ENCODE measurements at regions not wholly inside any gene's neighbourhood (a gene's known extent, or its start where the extent isn't known, plus 50 kb on each side); places are given as distances from the start of the nearest gene placed in this dataset.

DNA sequence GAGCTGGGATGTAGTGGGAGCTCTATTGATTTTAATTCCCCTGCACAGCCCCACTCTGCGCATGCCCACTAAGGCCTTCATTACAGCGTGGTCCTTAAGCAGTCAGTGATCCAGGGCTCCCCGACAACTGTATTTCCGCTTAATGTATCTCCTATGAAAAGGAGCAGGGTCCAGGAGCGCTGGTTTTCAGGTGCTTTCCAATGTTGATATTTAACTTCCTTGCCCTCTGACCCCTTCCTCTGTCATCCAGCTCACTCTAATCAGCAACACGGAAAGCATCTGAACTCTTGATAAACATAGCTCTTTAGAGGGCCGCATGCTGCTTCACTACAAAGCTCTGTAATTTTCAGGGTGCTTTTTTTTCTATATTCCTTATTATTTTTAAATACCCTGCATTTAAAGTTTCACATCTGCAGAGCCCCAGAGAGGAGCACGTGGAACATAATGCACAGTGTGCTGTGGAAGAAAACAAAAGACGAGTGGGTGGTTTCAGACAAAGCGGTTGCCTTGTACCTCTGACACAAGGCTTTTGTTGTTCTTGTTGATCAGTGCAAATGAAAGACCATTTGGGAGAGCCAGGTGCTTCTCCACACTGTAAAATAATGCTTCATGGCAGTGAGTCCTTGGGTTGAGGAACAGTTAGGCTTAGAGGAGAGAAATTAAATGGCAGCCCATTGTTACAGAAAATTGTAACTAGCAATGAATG is 465.9 kb upstream of the CELF2 start:
- Histone ChIP-seq H3K4me1 (ENCODE audit: insufficient read depth) (no peaks in the 10 kb centered on the region), H3K9ac (no peak overlapping the region), H3K79me2 (ENCODE audit: insufficient read depth) (no peaks in the 10 kb centered on the region), H3K9me2 (ENCODE audit: insufficient read depth) (no peaks in the 10 kb centered on the region), H3K36me3 (ENCODE audit: low read depth) (no peaks in the 10 kb centered on the region), H3K27me3 (replicated peaks; ENCODE audit: insufficient read depth) (no peaks in the 10 kb centered on the region), H2AFZ (no peak overlapping the region), H4K20me1 (ENCODE audit: insufficient read depth) (no peaks in the 10 kb centered on the region), H3K4me3 (no peak overlapping the region), H3K27ac (no peak overlapping the region), H3K9me3 (ENCODE audit: low read depth) (no peaks in the 10 kb centered on the region), H3K4me2 (ENCODE audit: unreplicated experiment) (no peak overlapping the region), H3F3A (ENCODE audit: insufficient read depth) (no peaks in the 10 kb centered on the region)
- WGBS, 2 experiments (ENCODE audit: low coverage in 1 of 2, low lambda C conversion rate in 2 of 2, missing lambda C conversion rate in 2 of 2) = 71 to 72% methylated on average over 10 of the region's 10 CpGs
- no peak for TF ChIP-seq EZH2phosphoT487 (IDR thresholded peaks at IDR 0.05; ENCODE audit: insufficient read depth, low read depth)
- no peak for DNase-seq
- in situ Hi-C loops (cut with MboI) = no loop called here

GRCh38 chr10:10552948-10553347 is 464.7 kb upstream of the CELF2 start:
- in situ Hi-C loops (cut with MboI) = no loop called here

DNA sequence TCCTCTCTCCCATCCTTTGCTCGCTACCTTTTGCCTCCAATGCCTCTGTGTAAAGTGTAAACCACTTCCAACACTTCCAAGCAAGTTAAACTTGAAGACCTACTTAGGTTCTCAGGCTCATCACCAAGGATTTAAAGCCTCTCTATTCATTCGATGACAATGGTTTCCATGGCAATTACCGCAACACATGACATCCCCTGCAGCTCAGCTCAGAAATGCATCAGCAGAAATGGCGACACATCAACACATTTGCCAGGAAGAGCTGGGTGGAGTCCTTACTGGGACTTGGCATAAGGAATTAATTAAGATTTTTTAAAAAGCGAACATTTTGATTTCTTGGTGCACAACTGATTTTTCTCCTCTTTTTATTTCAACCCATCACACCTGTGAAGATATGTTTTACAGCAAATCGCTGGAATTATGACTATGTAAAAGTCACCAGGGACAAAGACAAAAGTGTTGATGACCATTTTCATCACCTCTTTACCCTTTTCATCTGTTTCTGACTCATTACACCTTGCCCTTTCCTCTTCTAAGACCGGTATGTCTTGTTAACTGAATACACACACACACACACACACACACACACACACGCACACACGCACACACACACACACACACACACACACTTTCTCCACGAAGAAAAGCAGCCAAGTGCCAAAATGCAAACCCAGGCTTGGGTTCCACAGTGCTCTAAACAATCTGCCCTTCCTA is 453.4 kb upstream of the CELF2 start:
- 22 to 27% methylated on average over 10 of the region's 10 CpGs for WGBS, 2 experiments (ENCODE audit: low coverage in 1 of 2, low lambda C conversion rate in 2 of 2, missing lambda C conversion rate in 2 of 2)
- no peak for TF ChIP-seq EZH2 (IDR thresholded peaks at IDR 0.05; ENCODE audit: insufficient read depth, poor library complexity, severe bottlenecking)
- TF ChIP-seq EZH2phosphoT487 (IDR thresholded peaks at IDR 0.05; ENCODE audit: insufficient read depth, low read depth) = no peak
- peak; percentile 82 for DNase-seq

More at GRCh38 chr10:10552948-10553347, 464.7 kb upstream of the CELF2 start:
- H3K79me2 ChIP-seq (ENCODE audit: insufficient read depth) = no peaks in the 10 kb centered on the region
- no peak overlapping the region for H3K4me3 ChIP-seq
- H3F3A ChIP-seq (ENCODE audit: insufficient read depth) = no peaks in the 10 kb centered on the region
- no peaks in the 10 kb centered on the region for H3K4me1 ChIP-seq (ENCODE audit: insufficient read depth)
- H3K9me3 ChIP-seq (ENCODE audit: low read depth) = no peaks in the 10 kb centered on the region
- no peak overlapping the region for H3K27ac ChIP-seq
- no peak overlapping the region for H2AFZ ChIP-seq
- no peaks in the 10 kb centered on the region for H3K36me3 ChIP-seq (ENCODE audit: low read depth)
- TF ChIP-seq EZH2phosphoT487 (IDR thresholded peaks at IDR 0.05; ENCODE audit: insufficient read depth, low read depth) = no peak
- no peak for TF ChIP-seq EZH2 (IDR thresholded peaks at IDR 0.05; ENCODE audit: insufficient read depth, poor library complexity, severe bottlenecking)
- H3K9ac ChIP-seq = no peak overlapping the region
- no peaks in the 10 kb centered on the region for H4K20me1 ChIP-seq (ENCODE audit: insufficient read depth)
- 63 to 64% methylated on average over 3 of the region's 3 CpGs for WGBS, 2 experiments (ENCODE audit: low coverage in 1 of 2, low lambda C conversion rate in 2 of 2, missing lambda C conversion rate in 2 of 2)
- no peak overlapping the region for H3K4me2 ChIP-seq (ENCODE audit: unreplicated experiment)
- no peaks in the 10 kb centered on the region for H3K9me2 ChIP-seq (ENCODE audit: insufficient read depth)
- no peak for DNase-seq
- no peaks in the 10 kb centered on the region for H3K27me3 ChIP-seq (replicated peaks; ENCODE audit: insufficient read depth)

DNA sequence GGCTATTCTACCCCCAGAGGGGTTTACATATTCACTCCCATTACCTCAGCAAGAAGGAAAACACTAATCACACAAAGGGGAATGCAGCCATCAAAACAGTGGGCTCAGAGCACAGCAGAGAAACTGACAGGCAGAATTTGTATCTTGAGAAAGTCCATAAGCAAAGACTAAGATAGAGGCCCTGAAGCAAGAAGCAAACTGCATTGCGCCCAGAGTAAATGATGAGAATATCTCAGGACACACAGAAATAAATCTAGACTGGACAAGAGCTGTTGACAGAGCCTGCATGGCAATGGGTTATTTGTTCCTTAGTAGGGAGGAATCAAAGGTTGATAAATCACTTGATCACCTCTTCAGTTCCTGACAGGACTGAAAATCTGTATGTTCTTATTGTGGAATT is 440.7 kb upstream of the CELF2 start:
- H4K20me1 ChIP-seq (ENCODE audit: insufficient read depth) = no peaks in the 10 kb centered on the region
- no peaks in the 10 kb centered on the region for H3K79me2 ChIP-seq (ENCODE audit: insufficient read depth)
- H3K4me2 ChIP-seq (ENCODE audit: unreplicated experiment) = no peak overlapping the region
- no peaks in the 10 kb centered on the region for H3F3A ChIP-seq (ENCODE audit: insufficient read depth)
- H3K9me3 ChIP-seq (ENCODE audit: low read depth) = no peaks in the 10 kb centered on the region
- no peak overlapping the region for H3K27ac ChIP-seq
- no peak overlapping the region for H3K4me3 ChIP-seq
- no peaks in the 10 kb centered on the region for H3K27me3 ChIP-seq (replicated peaks; ENCODE audit: insufficient read depth)
- in situ Hi-C loops (cut with MboI) = no loop called here
- no peak overlapping the region for H2AFZ ChIP-seq
- WGBS, 2 experiments (ENCODE audit: low coverage in 1 of 2, low lambda C conversion rate in 2 of 2, missing lambda C conversion rate in 2 of 2) = 70 to 85% methylated on average over 1 of the region's 1 CpG
- H3K9me2 ChIP-seq (ENCODE audit: insufficient read depth) = no peaks in the 10 kb centered on the region
- no peaks in the 10 kb centered on the region for H3K36me3 ChIP-seq (ENCODE audit: low read depth)
- no peak for DNase-seq
- no peak overlapping the region for H3K9ac ChIP-seq
- no peaks in the 10 kb centered on the region for H3K4me1 ChIP-seq (ENCODE audit: insufficient read depth)
- TF ChIP-seq EZH2 (IDR thresholded peaks at IDR 0.05; ENCODE audit: insufficient read depth, poor library complexity, severe bottlenecking) (no peak), EZH2phosphoT487 (IDR thresholded peaks at IDR 0.05; ENCODE audit: insufficient read depth, low read depth) (no peak)

More for the DNA sequence above, 453.4 kb upstream of the CELF2 start:
- no peak overlapping the region for H3K27ac ChIP-seq
- no peaks in the 10 kb centered on the region for H3K36me3 ChIP-seq (ENCODE audit: low read depth)
- H2AFZ ChIP-seq = no peak overlapping the region
- no peak overlapping the region for H3K4me2 ChIP-seq (ENCODE audit: unreplicated experiment)
- H3K9ac ChIP-seq = no peak overlapping the region
- no peaks in the 10 kb centered on the region for H3K9me3 ChIP-seq (ENCODE audit: low read depth)
- no peak overlapping the region for H3K4me3 ChIP-seq
- H4K20me1 ChIP-seq (ENCODE audit: insufficient read depth) = no peaks in the 10 kb centered on the region
- no peaks in the 10 kb centered on the region for H3K9me2 ChIP-seq (ENCODE audit: insufficient read depth)
- no peaks in the 10 kb centered on the region for H3K27me3 ChIP-seq (replicated peaks; ENCODE audit: insufficient read depth)
- in situ Hi-C loops (cut with MboI) = no loop called here
- H3K4me1 ChIP-seq (ENCODE audit: insufficient read depth) = no peaks in the 10 kb centered on the region
- H3F3A ChIP-seq (ENCODE audit: insufficient read depth) = no peaks in the 10 kb centered on the region
- H3K79me2 ChIP-seq (ENCODE audit: insufficient read depth) = no peaks in the 10 kb centered on the region
